HG03469 (cell line): ENCODE measurements at regions not wholly inside any gene's neighbourhood (a gene's known extent, or its start where the extent isn't known, plus 50 kb on each side); places are given as distances from the start of the nearest gene placed in this dataset.

ENCODE experiments used
- ATAC-seq: cut with Tn5 transposase; IDR thresholded peaks from one replicate; pipeline ENCODE4 v1.9.1; 2021; ENCODE audit warnings: mild to moderate bottlenecking, moderate library complexity, moderate number of reproducible peaks; ENCODE audit not compliant: unreplicated experiment

DNA sequence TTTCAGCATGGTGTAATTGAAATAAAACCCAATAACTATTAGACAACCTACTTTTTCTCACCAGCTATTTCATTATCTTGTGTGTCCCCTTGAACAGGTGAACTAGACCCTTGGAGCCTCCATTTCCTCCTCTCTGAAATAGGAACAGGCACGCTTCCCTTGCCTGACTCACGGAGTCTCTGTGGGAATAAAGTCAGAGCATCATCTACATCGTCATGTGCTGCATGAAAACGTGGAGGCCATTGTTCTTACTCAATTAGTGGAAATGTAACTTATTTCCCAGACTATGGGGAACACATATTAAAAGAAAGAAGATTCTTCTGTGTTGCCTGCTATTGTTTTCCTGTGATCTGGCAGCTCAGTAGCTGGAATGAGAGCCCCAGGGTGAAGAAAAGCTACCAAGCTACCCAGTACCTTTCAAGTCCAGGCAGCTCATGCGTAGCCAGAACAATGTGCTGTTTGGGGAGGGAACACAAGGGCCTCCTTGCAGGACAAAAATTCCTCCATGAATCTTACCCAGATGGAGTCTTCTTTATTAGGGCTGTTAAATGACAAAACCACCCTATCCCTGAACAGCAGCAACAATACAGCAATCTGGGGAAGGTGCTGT is 59.8 kb downstream of the SOX11 start:
- ATAC-seq, result no peak

DNA sequence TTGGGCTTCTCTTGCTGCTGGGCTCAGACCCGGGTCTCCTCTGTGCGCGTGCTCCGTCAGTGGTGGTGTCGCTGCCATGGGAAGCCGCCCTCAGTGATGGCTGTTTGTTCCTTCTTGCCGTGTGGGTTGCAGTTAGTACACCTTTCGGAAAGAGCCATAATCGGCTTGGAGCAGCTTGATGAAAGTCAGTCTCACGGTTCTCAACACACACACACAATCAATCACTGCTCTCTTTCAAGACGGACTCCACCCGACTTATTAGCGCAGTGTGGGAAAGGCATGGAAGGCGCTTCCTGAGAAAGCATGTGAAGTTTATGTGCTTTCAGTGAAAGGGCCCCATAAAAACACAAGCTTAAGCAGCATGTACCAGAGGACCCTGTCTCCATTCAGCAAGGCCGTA is 64.1 kb downstream of the SOX11 start:
- ATAC-seq, result no peak

GRCh38 chr2:5758346-5758745 is 66.2 kb downstream of the SOX11 start:
- no peak for ATAC-seq

- ATAC-seq, result no peak
These were observed 67.8 kb downstream of the SOX11 start for GRCh38 chr2:5759949-5760348.

DNA sequence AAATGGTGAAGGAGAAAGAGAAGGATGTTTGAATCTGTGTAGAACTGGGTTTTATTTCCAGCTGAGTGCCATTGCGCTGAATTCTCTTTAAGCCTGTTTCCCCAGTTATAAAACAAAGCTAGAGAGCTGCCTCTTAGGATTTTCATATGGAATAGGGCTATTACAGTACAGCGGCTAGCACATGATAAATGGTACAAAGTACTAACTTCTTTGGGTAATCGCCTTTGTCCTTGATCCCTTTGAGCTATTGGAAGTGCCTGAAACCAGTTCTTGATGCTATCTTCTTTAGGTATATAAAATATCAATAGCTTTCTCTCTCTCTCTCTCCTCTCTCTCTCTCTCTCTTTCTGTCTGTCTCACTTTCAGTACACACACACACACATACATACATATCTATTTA is 71.3 kb downstream of the SOX11 start:
- no peak for ATAC-seq

DNA sequence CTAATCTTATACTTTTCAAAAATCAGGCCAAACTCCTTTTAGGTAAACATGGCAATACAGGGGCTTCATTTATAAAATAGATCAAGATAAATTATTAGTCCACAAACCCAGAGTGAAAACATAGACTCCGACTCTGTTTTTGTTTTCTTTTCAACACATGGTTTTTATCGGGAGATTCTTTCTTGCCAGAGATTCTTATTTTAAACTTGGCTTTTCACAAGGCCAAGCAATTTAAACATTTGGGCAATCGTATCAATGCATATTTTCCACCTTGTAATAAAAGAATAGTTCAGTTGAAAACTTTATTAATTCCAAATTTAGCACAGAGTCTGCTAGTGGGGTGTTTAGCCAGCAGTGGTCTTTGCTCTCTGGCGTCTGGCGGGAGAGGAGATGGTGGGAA is 71.9 kb downstream of the SOX11 start:
- no peak for ATAC-seq

DNA sequence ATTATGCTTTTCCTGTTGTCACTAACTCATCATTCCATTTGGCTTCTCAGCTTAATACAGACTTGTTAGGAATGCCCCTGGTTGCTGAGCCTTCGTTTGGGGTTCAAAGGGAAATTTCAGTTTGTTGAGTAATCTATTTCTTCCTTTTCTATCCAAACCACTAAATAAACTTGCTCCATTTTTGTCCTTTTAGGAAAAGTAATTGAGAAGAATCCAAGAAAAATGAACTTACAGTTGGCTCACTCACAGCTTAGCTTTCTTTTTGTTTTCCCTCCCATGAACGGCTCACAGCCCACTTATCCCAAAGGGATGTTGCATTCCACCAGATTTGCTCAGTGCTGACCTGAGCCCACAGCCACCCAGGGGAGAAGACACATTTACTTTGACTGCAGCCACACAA is 73.9 kb downstream of the SOX11 start:
- ATAC-seq, result no peak

GRCh38 chr2:5766561-5766960 is 74.4 kb downstream of the SOX11 start:
- no peak for ATAC-seq

GRCh38 chr2:5777131-5777535 is 84.9 kb downstream of the SOX11 start:
- no peak for ATAC-seq

DNA sequence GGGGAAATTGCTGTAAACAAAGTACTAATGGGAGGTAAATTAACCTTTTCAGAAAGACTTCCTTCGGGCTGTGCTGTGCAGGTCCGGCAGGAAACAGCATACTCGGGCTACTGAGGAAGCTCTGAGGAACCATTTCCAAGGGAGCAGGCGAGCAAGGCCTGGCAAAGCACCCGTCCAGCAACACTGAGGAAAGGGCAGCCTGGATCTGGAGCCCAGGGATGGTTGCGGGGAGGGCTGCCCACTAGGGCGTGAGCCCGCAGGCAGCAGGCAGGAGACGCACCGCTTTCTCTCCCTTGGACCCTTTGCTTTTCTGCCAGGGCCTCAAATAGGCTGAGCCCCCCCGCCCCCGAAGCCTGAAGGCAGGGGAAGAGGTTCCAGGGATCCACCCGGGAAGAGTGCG is 89.5 kb downstream of the SOX11 start:
- ATAC-seq, result no peak

DNA sequence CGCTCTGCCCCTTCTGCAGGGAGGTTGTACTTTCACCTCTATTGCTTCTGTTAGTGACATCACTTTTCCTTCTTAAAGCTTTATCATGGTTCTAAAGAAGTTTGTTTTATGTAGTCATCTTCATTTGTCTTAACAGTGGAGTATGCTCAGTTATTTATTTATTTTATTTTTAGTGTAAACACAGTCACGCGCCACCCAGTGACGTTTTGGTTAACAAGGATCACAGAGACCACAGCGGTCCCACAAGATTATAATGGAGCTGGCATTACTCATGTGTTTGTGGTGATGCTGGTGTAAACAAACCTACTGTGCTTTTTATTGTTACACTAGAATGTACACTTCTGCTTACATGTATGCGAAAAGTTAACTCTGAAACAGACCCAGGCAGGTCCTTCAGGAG is 89.9 kb downstream of the SOX11 start:
- no peak for ATAC-seq

GRCh38 chr2:5788447-5788846 is 96.3 kb downstream of the SOX11 start:
- ATAC-seq, result no peak

GRCh38 chr2:5791371-5791770 is 99.2 kb downstream of the SOX11 start:
- no peak for ATAC-seq

DNA sequence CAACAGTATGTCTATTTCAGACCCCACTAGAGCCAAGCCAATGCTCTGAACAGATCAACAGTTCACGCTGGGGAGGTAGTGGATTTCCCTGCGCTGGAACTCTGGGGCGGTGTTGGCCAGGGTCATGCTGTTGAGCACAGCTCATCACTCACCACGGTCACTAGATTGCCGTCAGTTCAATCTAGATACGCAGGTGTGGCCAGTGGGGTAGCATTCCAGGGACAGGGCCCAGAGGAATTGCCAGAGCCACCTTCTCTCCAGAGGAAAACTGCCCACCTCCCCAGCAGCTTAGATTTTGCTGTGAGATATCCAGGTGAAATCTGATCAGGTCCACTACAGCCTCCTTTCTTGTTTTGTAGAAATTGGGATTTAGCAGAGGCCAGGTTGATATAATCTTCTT is 101.8 kb downstream of the SOX11 start:
- ATAC-seq, result no peak

- ATAC-seq, result no peak
These were observed 105.9 kb downstream of the SOX11 start for GRCh38 chr2:5798084-5798483.

DNA sequence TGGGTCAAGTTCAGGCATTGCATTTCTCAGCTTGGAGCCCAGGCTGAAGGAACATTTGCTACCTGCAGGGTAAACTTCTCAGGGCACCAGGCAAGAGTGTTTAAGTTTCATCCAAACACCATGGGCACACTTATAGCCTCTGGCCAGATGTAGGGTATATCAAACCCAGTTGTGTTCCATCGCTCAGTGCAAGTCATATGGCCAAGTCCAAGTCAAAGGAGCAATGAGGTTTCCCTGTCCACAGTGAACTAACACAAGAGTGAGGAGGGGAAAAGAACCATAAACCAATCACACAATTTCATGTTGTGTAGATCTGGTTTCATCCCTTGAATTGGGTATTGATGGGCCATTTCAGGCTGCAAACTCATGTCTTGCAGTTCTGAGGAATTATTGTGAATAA is 107.2 kb downstream of the SOX11 start:
- ATAC-seq, result no peak

DNA sequence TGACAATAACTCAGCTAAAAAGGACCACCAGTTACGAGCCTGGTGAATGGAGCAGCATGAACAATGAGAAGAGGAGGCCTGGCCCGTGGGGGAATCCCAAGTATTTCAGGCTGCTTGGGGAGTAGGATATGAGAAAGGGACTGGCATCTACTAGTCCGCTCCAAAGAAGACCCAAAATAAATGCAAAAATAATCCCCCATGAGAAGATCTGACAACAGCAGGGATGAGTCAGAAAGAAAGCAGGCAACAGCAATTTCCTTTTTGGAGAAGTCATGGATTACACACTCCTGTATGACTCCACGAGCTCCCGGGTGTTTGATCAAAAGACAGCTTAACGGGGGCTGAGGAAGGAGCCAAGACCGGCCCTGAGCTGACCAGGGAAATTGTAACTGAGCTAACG is 111.4 kb downstream of the SOX11 start:
- no peak for ATAC-seq

DNA sequence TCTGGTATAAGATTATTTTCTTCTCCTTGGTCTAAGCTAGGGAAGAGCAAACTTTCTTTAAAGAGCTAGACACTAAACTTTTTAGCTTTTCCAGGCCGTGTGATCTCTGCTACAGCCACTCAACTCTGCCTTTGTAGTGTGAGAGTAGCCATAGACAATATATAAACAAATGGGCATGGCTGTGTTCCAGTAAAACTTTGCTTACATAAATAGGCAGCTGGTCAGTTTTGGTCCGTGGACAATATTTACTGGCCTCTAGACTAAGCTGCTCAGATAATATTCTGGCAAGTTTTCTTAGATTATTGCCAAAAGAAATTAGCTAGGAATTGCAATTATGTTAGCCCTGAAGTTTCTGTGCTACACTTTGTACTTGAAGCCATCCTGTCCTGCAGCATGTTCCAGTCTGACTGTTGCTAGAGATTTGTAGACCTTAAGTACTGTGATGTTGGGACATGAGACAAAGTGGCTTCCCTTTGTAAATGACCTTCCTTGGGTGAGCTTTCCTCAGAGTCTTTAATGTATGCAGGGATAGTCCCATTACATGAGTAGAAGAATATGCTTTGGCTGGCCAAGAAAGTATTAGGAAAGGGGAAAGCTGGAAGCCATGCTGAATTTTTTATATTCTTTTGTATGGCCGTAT is 126.9 kb downstream of the SOX11 start:
- no peak for ATAC-seq

GRCh38 chr2:5824126-5824525 is 131.9 kb downstream of the SOX11 start:
- ATAC-seq, result no peak

DNA sequence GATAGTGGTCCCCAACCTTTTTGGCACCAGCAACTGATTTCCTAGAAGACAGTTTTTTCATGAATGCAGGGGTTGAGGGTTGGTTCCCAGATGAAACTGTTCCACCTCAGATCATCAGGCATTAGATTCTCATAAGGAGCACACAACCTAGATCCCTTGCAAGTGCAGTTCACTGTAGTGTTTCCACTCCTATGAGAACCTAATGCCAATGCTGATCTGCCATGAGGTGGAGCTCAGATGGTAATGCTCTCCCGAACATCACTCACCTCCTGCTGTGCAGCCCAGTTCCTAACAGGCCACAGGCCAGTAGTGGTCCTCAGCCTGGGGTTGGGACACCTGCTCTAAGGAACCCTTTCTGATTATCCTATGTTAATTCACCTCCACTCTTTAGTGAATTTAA is 133.5 kb downstream of the SOX11 start:
- ATAC-seq, result no peak

GRCh38 chr2:5826979-5827655 is 134.9 kb downstream of the SOX11 start:
- no peak for ATAC-seq

DNA sequence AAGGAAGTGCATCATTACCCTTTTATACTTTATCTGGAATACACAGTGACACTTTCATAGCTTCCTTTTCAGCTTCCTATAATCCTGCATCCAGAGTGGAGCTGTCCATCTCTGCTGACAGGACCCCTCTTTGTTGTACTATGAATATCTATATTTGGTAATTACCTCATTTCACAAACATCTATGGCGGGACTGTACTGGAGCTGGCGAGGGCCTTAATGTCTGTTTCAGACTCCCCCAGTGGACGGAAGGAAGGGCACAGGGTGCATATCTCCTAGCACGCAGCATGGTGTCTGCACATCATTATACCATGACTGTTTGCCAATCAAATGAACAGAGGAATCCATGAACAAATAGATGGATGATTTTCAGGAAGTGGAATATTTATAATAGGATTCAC is 142.3 kb downstream of the SOX11 start:
- no peak for ATAC-seq

DNA sequence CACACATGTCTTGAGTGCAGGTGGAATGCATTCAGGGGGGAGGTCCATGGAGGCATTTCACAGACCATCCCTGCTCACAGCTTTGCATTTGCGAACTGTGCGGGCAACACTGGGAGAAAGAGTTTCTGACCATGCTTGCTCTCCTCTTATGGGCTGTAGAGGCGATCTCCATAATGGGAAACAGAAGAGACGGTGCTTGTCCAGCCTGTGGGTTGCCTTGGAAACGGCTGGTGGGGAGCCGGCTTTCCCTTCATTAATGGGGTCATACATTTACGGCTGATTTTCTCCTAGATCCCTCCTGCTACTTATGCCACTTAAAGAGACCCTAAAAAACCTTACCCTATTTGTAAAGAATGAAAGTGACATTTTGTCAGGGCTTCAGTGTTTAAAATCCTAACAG is 147.4 kb downstream of the SOX11 start:
- ATAC-seq, result no peak
